T-helper 17 cell (primary cell): ENCODE measurements at regions not wholly inside any gene's neighbourhood (a gene's known extent, or its start where the extent isn't known, plus 50 kb on each side); places are given as distances from the start of the nearest gene placed in this dataset.

Source experiments
- ATAC-seq: fragments of 150-1000 bp; cut with Tn5 transposase; 2 replicates; pipeline ENCODE4 v1.10.0; 2021; ENCODE audit warnings: mild to moderate bottlenecking, moderate library complexity
- DNase-seq, 3 donors: peaks; one replicate each; pipeline versions ENCODE4 v3.0.0 to v3.0.0-alpha.2; 2020 to 2021
- H3K9me3 ChIP-seq: one replicate; pipeline ENCODE4 v1.7.0; 2013; ENCODE audit warnings: low read length, mild to moderate bottlenecking; ENCODE audit not compliant: control insufficient read depth, poor library complexity, severe bottlenecking
- H3K27ac Mint-ChIP-seq: one replicate; pipeline ENCODE4 v1.8.0; 2022; ENCODE audit warnings: mild to moderate bottlenecking, moderate library complexity, mixed read lengths
- H3K27me3 Mint-ChIP-seq: one replicate; pipeline ENCODE4 v1.8.0; 2022; ENCODE audit warnings: mixed read lengths
- H3K36me3 Mint-ChIP-seq: one replicate; pipeline ENCODE4 v1.8.0; 2022; ENCODE audit warnings: low read depth, mixed read lengths
- H3K4me1 Mint-ChIP-seq: one replicate; pipeline ENCODE4 v1.8.0; 2022; ENCODE audit warnings: mild to moderate bottlenecking, mixed read lengths
- H3K4me3 Mint-ChIP-seq: one replicate; pipeline ENCODE4 v1.8.0; 2022; ENCODE audit warnings: mild to moderate bottlenecking, moderate library complexity, mixed read lengths

- H3K9me3 ChIP-seq, result no peaks in the 10 kb centered on the region
- Mint-ChIP-seq H3K27me3 (peaks cover 36% of the 10 kb centered on the region), H3K27ac (no peak overlapping the region), H3K36me3 (no peaks in the 10 kb centered on the region), H3K4me1 (peaks cover 6% of the 10 kb centered on the region), H3K4me3 (no peak overlapping the region)
- ATAC-seq (no peak), DNase-seq (no peak)
Measured at GRCh38 chr15:60115579-60116380, 111.7 kb downstream of the FOXB1 start.

- H3K4me1 Mint-ChIP-seq, result peaks cover 6% of the 10 kb centered on the region
- H3K27me3 Mint-ChIP-seq, result peaks cover 35% of the 10 kb centered on the region
Measured at GRCh38 chr15:60116456-60117089, 112.5 kb downstream of the FOXB1 start.

DNA sequence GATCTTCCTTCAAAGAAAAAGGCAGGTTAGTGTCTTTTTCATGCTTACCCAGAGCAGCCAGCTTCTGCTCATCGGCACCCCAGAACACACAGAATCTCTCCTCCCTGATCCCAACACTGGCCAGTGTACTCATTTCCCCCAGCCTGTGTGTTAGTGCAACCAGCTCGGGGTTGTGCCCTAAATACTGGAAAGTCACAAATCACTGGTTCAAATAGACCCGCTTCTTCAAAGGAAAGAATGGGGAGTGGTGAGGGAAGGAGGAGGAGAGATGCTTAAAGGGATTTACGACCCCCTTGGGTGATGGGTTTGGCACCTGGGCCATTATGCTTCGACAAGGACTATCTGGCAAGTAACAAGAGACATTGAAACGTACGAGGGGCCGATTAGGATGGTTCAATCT lies 114.0 kb downstream of the FOXB1 start:
- DNase-seq (no peak), ATAC-seq (no peak)
- Mint-ChIP-seq H3K4me1 (peaks cover 12% of the 10 kb centered on the region), H3K27ac (no peak overlapping the region), H3K4me3 (no peak overlapping the region), H3K36me3 (no peaks in the 10 kb centered on the region), H3K27me3 (peaks cover 35% of the 10 kb centered on the region)
- no peaks in the 10 kb centered on the region for H3K9me3 ChIP-seq

More at GRCh38 chr15:60116456-60117089, 112.5 kb downstream of the FOXB1 start:
- ATAC-seq (no peak), DNase-seq (no peak)
- Mint-ChIP-seq H3K4me3 (no peak overlapping the region), H3K36me3 (no peaks in the 10 kb centered on the region), H3K27ac (no peak overlapping the region)
- H3K9me3 ChIP-seq, result no peaks in the 10 kb centered on the region

GRCh38 chr15:60118626-60119025 lies 114.5 kb downstream of the FOXB1 start:
- Mint-ChIP-seq H3K4me1 (peaks cover 12% of the 10 kb centered on the region), H3K4me3 (no peak overlapping the region), H3K27ac (no peak overlapping the region), H3K27me3 (peaks cover 35% of the 10 kb centered on the region), H3K36me3 (no peaks in the 10 kb centered on the region)
- H3K9me3 ChIP-seq, result no peaks in the 10 kb centered on the region
- ATAC-seq (no peak), DNase-seq (no peak)

DNA sequence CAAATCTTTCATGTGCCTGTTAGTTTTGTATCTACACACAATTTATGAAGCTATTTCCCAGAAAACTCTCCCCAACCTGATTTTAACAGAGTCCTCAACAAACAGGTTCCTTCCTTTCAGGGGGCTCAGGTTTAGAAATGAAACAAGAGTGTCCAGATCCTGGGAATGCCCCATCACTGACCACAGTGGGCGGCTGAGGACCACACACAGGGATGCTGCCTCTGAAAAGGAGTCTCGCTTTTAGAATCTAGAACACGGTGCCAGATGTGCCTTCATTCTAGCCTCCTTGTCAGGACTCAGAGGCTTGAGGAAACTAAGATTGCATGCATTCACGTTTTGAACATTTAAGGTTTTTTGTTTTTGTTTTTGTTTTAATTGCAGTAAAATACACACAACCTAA lies 115.0 kb downstream of the FOXB1 start:
- no peak for ATAC-seq
- Mint-ChIP-seq H3K4me3 (no peak overlapping the region), H3K4me1 (peaks cover 12% of the 10 kb centered on the region), H3K27ac (no peak overlapping the region), H3K36me3 (no peaks in the 10 kb centered on the region), H3K27me3 (peaks cover 35% of the 10 kb centered on the region)
- DNase-seq, result no peak
- no peaks in the 10 kb centered on the region for H3K9me3 ChIP-seq

DNA sequence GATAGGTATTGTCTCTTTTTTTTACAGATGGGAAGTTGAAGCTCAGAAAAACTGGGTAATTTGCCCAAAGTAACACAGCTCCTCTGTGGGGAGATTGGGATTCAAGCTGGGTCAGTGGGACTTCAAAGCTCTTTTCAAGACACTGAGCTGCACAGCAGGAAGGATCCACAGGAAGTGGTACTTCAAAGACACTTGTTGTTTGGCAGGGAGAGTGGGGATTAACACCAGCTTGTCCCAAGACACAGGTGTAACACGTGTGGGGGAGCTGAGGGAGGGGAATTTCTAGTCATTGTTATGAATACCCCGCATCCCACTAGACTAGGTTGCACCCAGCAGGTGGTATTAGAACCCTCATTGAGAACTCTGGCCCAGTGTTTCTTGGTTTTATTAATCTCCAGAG lies 116.0 kb downstream of the FOXB1 start:
- no peaks in the 10 kb centered on the region for H3K9me3 ChIP-seq
- Mint-ChIP-seq H3K27me3 (peaks cover 26% of the 10 kb centered on the region), H3K27ac (no peak overlapping the region), H3K4me3 (no peak overlapping the region), H3K36me3 (no peaks in the 10 kb centered on the region), H3K4me1 (peaks cover 10% of the 10 kb centered on the region)
- DNase-seq (no peak), ATAC-seq (no peak)

- no peaks in the 10 kb centered on the region for H3K9me3 ChIP-seq
- H3K4me1 Mint-ChIP-seq, result peaks cover 16% of the 10 kb centered on the region
- H3K27ac Mint-ChIP-seq, result no peak overlapping the region
- no peak overlapping the region for H3K4me3 Mint-ChIP-seq
- DNase-seq, result no peak
- H3K36me3 Mint-ChIP-seq, result no peaks in the 10 kb centered on the region
- no peak for ATAC-seq
- H3K27me3 Mint-ChIP-seq, result peaks cover 15% of the 10 kb centered on the region
Measured at GRCh38 chr15:60121845-60122244, 117.7 kb downstream of the FOXB1 start.

- Mint-ChIP-seq H3K4me1 (peaks cover 22% of the 10 kb centered on the region), H3K4me3 (peak overlapping the region; percentile 19), H3K27me3 (peaks cover 15% of the 10 kb centered on the region), H3K36me3 (no peaks in the 10 kb centered on the region), H3K27ac (no peak overlapping the region)
- no peak for ATAC-seq
- DNase-seq, result no peak
- H3K9me3 ChIP-seq, result no peaks in the 10 kb centered on the region
Measured at GRCh38 chr15:60122691-60123090, 118.6 kb downstream of the FOXB1 start.

DNA sequence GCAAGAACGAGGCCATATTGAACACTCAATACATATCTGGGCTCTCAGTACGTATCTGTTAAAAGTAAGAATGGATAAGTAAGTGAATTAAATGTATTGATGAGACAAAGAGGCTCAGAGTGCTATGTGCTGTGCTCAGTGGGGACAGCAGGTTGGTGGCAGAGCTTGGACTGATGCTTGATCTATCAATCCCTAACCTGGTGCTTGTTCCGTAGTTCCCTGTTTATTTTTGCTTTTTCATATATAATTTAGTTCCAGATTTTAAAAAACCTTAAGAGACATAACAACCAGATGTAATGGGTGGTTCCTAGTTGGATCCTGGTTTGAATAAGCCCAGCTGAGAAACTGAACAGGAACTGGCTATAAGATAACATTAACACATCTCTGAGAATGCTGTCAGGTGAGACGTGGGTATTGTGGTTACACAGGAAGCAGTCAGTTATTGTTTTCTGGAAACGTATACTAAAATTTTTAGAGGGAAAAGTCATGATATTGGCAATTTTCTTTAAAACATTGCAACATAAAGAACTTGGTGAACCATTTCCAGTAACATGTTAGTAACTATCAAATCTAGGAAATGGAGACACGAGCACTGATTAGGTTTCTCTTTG lies 120.5 kb downstream of the FOXB1 start:
- peaks cover 5% of the 10 kb centered on the region for H3K27me3 Mint-ChIP-seq
- H3K9me3 ChIP-seq, result no peaks in the 10 kb centered on the region
- peaks cover 30% of the 10 kb centered on the region for H3K4me1 Mint-ChIP-seq
- H3K4me3 Mint-ChIP-seq, result no peak overlapping the region
- DNase-seq, result no peak
- H3K36me3 Mint-ChIP-seq, result no peaks in the 10 kb centered on the region
- no peak for ATAC-seq
- H3K27ac Mint-ChIP-seq, result no peak overlapping the region

GRCh38 chr15:60125334-60125733 lies 121.2 kb downstream of the FOXB1 start:
- ATAC-seq (no peak), DNase-seq (no peak)
- Mint-ChIP-seq H3K27me3 (no peaks in the 10 kb centered on the region), H3K27ac (peak overlapping the region; percentile 54), H3K4me1 (peaks cover 26% of the 10 kb centered on the region), H3K4me3 (no peak overlapping the region), H3K36me3 (no peaks in the 10 kb centered on the region)
- no peaks in the 10 kb centered on the region for H3K9me3 ChIP-seq

DNA sequence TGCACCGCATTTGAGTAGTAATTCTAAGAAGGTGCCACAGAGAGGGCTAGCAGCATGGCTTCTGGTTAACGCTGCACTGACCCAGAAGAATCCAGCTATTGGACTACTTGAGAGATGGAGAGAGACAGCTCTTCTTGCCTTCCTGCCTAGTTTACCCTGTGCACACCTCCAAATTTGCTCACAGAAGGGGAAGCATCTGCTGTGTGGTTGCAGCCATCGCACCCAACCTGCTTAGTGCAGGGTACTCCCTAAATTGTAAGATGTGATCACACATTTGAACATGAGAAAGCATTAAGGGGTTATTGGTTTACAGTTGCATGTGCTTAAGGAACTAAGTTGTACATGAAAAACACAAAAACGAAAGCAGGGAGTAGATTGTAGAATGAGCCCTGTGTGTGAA lies 122.1 kb downstream of the FOXB1 start:
- H3K9me3 ChIP-seq, result no peaks in the 10 kb centered on the region
- no peaks in the 10 kb centered on the region for H3K36me3 Mint-ChIP-seq
- H3K4me1 Mint-ChIP-seq, result peaks cover 26% of the 10 kb centered on the region
- ATAC-seq (no peak), DNase-seq (no peak)
- no peaks in the 10 kb centered on the region for H3K27me3 Mint-ChIP-seq
- H3K27ac Mint-ChIP-seq, result peak overlapping the region; percentile 97
- peak overlapping the region; percentile 88 for H3K4me3 Mint-ChIP-seq

DNA sequence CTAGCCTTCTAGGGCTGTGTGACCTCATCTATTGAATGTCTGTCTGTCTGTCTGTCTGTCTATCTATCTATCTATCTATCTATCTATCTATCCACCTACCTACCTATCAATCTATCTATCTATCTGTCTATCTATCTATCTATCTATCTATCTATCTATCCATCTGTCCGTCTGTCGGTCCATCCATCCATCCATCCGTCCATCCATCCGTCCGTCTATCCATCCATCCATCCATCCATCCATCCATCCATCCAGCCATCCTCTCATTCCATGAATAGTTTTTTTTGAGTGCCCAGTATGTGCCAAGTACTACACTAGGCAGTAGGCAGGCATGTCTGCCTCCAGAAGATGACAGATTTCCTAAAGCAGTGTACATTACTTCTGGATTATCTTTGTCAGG lies 122.5 kb downstream of the FOXB1 start:
- H3K27ac Mint-ChIP-seq, result peak overlapping the region; percentile 97
- peaks cover 26% of the 10 kb centered on the region for H3K4me1 Mint-ChIP-seq
- peak overlapping the region; percentile 88 for H3K4me3 Mint-ChIP-seq
- no peak for ATAC-seq
- no peaks in the 10 kb centered on the region for H3K9me3 ChIP-seq
- H3K36me3 Mint-ChIP-seq, result no peaks in the 10 kb centered on the region
- no peaks in the 10 kb centered on the region for H3K27me3 Mint-ChIP-seq
- no peak for DNase-seq

GRCh38 chr15:60128000-60128376 lies 123.9 kb downstream of the FOXB1 start:
- Mint-ChIP-seq H3K4me3 (peak overlapping the region; percentile 88), H3K36me3 (no peaks in the 10 kb centered on the region), H3K4me1 (peaks cover 20% of the 10 kb centered on the region), H3K27me3 (no peaks in the 10 kb centered on the region), H3K27ac (peak overlapping the region; percentile 97)
- no peak for ATAC-seq
- no peak for DNase-seq
- H3K9me3 ChIP-seq, result no peaks in the 10 kb centered on the region
